Liver (tissue), 8 donors: ENCODE measurements at regions not wholly inside any gene's neighbourhood (a gene's known extent, or its start where the extent isn't known, plus 50 kb on each side); places are given as distances from the start of the nearest gene placed in this dataset.

Experiments used
- DNase-seq: peaks from one replicate; pipeline ENCODE4 v3.0.0-alpha.2; 2017; ENCODE audit warnings: low spot score
- H3K27ac ChIP-seq, 2 donors: one replicate each; pipeline ENCODE4 v1.7.0; 2013; ENCODE audit warnings: inconsistent platforms in 2 of 2, low read length in 2 of 2, control low read depth in 1 of 2, low read depth in 1 of 2, mild to moderate bottlenecking in 1 of 2
- H3K27me3 ChIP-seq, 4 donors: one replicate each; pipeline versions ENCODE4 v1.6.1 to v1.7.0; 2013; ENCODE audit warnings: low read length in 3 of 4, inconsistent platforms in 1 of 4, mild to moderate bottlenecking in 1 of 4, moderate library complexity in 1 of 4; ENCODE audit not compliant: control insufficient read depth in 4 of 4, insufficient read depth in 4 of 4
- H3K36me3 ChIP-seq, 4 donors: one replicate each; pipeline versions ENCODE4 v1.6.1 to v1.7.0; 2013; ENCODE audit warnings: low read length in 3 of 4, mild to moderate bottlenecking in 3 of 4, low read depth in 1 of 4, moderate library complexity in 1 of 4; ENCODE audit not compliant: control insufficient read depth in 4 of 4, insufficient read depth in 3 of 4
- H3K4me1 ChIP-seq, 4 donors: one replicate each; pipeline versions ENCODE4 v1.6.1 to v1.7.0; 2013; ENCODE audit warnings: low read length in 3 of 4, mild to moderate bottlenecking in 3 of 4, moderate library complexity in 1 of 4; ENCODE audit not compliant: control insufficient read depth in 4 of 4, insufficient read depth in 4 of 4
- H3K4me3 ChIP-seq, 3 donors: one replicate each; pipeline versions ENCODE4 v1.6.1 to v1.7.0; 2013; ENCODE audit warnings: low read length in 3 of 3, control low read depth in 1 of 3, low read depth in 1 of 3, mild to moderate bottlenecking in 1 of 3
- H3K9ac ChIP-seq, 2 donors: one replicate each; pipeline ENCODE4 v1.7.0; 2013; ENCODE audit warnings: low read length in 2 of 2, mild to moderate bottlenecking in 2 of 2, moderate library complexity in 2 of 2, control low read depth in 1 of 2, low read depth in 1 of 2
- H3K9me3 ChIP-seq, 4 donors: one replicate each; pipeline versions ENCODE4 v1.6.1 to v1.7.0; 2013; ENCODE audit warnings: low read length in 3 of 4; ENCODE audit not compliant: control insufficient read depth in 4 of 4
- ATF3 ChIP-seq: IDR thresholded peaks from 2 replicates; pipeline ENCODE4 v1.6.1; 2016; ENCODE audit warnings: antibody characterized with exemption
- CTCF ChIP-seq: fragments of 150-350 bp; IDR thresholded peaks from 2 replicates; pipeline ENCODE4 v1.5.1; 2017; ENCODE audit warnings: improper control_type of control experiment, low read depth, low read length; ENCODE audit not compliant: missing input control
- EGR1 ChIP-seq, 2 donors: IDR thresholded peaks; 2 replicates each; pipeline ENCODE4 v1.6.1; 2016 to 2018; ENCODE audit warnings: antibody characterized with exemption in 2 of 2, low read depth in 2 of 2
- FOXA2 ChIP-seq: IDR thresholded peaks from 2 replicates; pipeline ENCODE4 v1.6.1; 2016; ENCODE audit warnings: antibody characterized with exemption
- GABPA ChIP-seq, 2 donors: IDR thresholded peaks in 1 of 2; conservative IDR thresholded peaks in 1 of 2; 2 replicates each; pipeline ENCODE4 v1.6.1; 2016; ENCODE audit warnings: antibody characterized with exemption in 2 of 2, mild to moderate bottlenecking in 1 of 2, moderate library complexity in 1 of 2
- HNF4A ChIP-seq, 2 donors: conservative IDR thresholded peaks; 2 replicates each; pipeline ENCODE4 v1.6.1; 2016; ENCODE audit warnings: antibody characterized with exemption in 2 of 2, mild to moderate bottlenecking in 2 of 2
- HNF4G ChIP-seq: IDR thresholded peaks from 2 replicates; pipeline ENCODE4 v1.6.1; 2016; ENCODE audit warnings: antibody characterized with exemption
- JUND ChIP-seq, 2 donors: IDR thresholded peaks; 2 replicates each; pipeline ENCODE4 v1.6.1; 2016; ENCODE audit warnings: antibody characterized with exemption in 2 of 2
- MAX ChIP-seq: IDR thresholded peaks from 2 replicates; pipeline ENCODE4 v1.6.1; 2016; ENCODE audit warnings: antibody characterized with exemption
- NR2F2 ChIP-seq: IDR thresholded peaks from 2 replicates; pipeline ENCODE4 v1.6.1; 2016; ENCODE audit warnings: antibody characterized with exemption
- RAD21 ChIP-seq, 2 donors: IDR thresholded peaks; 2 replicates each; pipeline ENCODE4 v1.6.1; 2016; ENCODE audit warnings: antibody characterized with exemption in 2 of 2, mild to moderate bottlenecking in 2 of 2
- RXRA ChIP-seq, 2 donors: IDR thresholded peaks; 2 replicates each; pipeline ENCODE4 v1.6.1; 2017 to 2018; ENCODE audit warnings: antibody characterized with exemption in 2 of 2, mild to moderate bottlenecking in 1 of 2
- SP1 ChIP-seq: IDR thresholded peaks from 2 replicates; pipeline ENCODE4 v1.6.1; 2018; ENCODE audit warnings: antibody characterized with exemption, mild to moderate bottlenecking
- TAF1 ChIP-seq: conservative IDR thresholded peaks from 2 replicates; pipeline ENCODE4 v1.6.1; 2016; ENCODE audit warnings: antibody characterized with exemption, mild to moderate bottlenecking
- YY1 ChIP-seq: IDR thresholded peaks from 2 replicates; pipeline ENCODE4 v1.6.1; 2016; ENCODE audit warnings: antibody characterized with exemption, mild to moderate bottlenecking
- ZBTB33 ChIP-seq: IDR thresholded peaks from 2 replicates; pipeline ENCODE4 v1.6.1; 2016; ENCODE audit warnings: antibody characterized with exemption
- WGBS: extraction: QIAGEN DNeasy Blood & Tissue Kit; methylation state at CpG from one replicate; pipeline ENCODE4 v1.1.7; 2013; 5-methylcytosine and 5-hydroxymethylcytosine counted together
- donor health status: healthy.
- donor health status: healthy.
- donor health status: healthy.
- donor health status: healthy.
- donor health status: healthy.

- no peaks in the 10 kb centered on the region for H3K27me3 ChIP-seq
- no peak for TF ChIP-seq ATF3
- TF ChIP-seq CTCF = no peak
- TF ChIP-seq MAX = no peak
- no peak for TF ChIP-seq HNF4A (conservative IDR thresholded peaks at IDR 0.05)
- no peak for TF ChIP-seq SP1
- TF ChIP-seq FOXA2 = no peak
- no peak for TF ChIP-seq RAD21 (IDR thresholded peaks at IDR 0.05)
- no peak for TF ChIP-seq HNF4G
- TF ChIP-seq NR2F2 = no peak
- no peak for TF ChIP-seq GABPA (IDR thresholded peaks at IDR 0.05 in 1 of 2, conservative IDR thresholded peaks at IDR 0.05 in 1 of 2)
- no peak for TF ChIP-seq ZBTB33
- TF ChIP-seq EGR1 (IDR thresholded peaks at IDR 0.05; ENCODE audit: low read depth in 2 of 2) = no peak
- TF ChIP-seq TAF1 = no peak
- H3K4me3 ChIP-seq = no peak overlapping the region
- H3K4me1 ChIP-seq = no peaks in the 10 kb centered on the region
- H3K9me3 ChIP-seq = peaks cover 0 to 1% (median 0%) of the 10 kb centered on the region in 4 donors
- no peak for DNase-seq
- 76% methylated on average over 1 of the region's 1 CpG for WGBS
- H3K27ac ChIP-seq = no peak overlapping the region
- no peaks in the 10 kb centered on the region for H3K36me3 ChIP-seq
- H3K9ac ChIP-seq = no peak overlapping the region
Observed at GRCh38 chr17:53640808-53641207, 181.9 kb upstream of the KIF2B start.

- H3K9ac ChIP-seq = no peak overlapping the region
- no peaks in the 10 kb centered on the region for H3K27me3 ChIP-seq
- DNase-seq = no peak
- no peak overlapping the region for H3K4me3 ChIP-seq
- no peaks in the 10 kb centered on the region for H3K36me3 ChIP-seq
- TF ChIP-seq HNF4A (conservative IDR thresholded peaks at IDR 0.05) = no peak
- no peak for TF ChIP-seq JUND (IDR thresholded peaks at IDR 0.05)
- no peak for TF ChIP-seq ATF3
- no peak for TF ChIP-seq EGR1 (IDR thresholded peaks at IDR 0.05; ENCODE audit: low read depth in 2 of 2)
- TF ChIP-seq RXRA (IDR thresholded peaks at IDR 0.05) = no peak
- no peak for TF ChIP-seq MAX
- TF ChIP-seq ZBTB33 = no peak
- no peak for TF ChIP-seq YY1
- TF ChIP-seq RAD21 (IDR thresholded peaks at IDR 0.05) = no peak
- no peak for TF ChIP-seq SP1
- no peak for TF ChIP-seq HNF4G
- no peak for TF ChIP-seq TAF1
- 77% methylated on average over 1 of the region's 1 CpG for WGBS
- no peaks in the 10 kb centered on the region for H3K4me1 ChIP-seq
- no peak overlapping the region for H3K27ac ChIP-seq
- no peaks in the 10 kb centered on the region for H3K9me3 ChIP-seq
Observed at GRCh38 chr17:53635444-53635843, 187.3 kb upstream of the KIF2B start.
